ENCODE measurements at regions not wholly inside any gene's neighbourhood (a gene's known extent, or its start where the extent isn't known, plus 50 kb on each side); places are given as distances from the start of the nearest gene placed in this dataset.
A peak's percentile ranks its signal among the peaks of the same experiment; 100 is the strongest.

- DNase-seq = no peak
Measured at GRCh38 chr20:40536808-40537207, 152.2 kb downstream of the MAFB start.

DNA sequence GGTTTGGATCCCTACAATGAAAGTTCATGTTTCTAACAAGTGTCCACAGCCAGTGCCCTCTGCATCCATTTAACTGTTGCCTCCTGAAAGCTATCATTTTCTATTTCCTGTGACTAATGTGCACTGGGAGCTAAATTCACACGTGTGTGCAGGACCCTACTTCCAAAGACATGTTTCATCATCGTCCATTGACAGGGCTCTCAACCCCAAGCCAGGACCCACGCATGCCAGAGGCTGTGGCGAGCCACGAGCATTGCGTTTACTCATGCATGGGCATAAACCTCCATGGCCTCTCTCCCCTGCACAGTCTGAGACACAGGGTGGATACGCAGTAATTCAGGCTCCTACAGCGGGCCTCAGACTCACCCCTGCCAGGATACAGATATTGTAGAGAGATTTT lies 153.2 kb downstream of the MAFB start:
- DNase-seq = no peak

DNA sequence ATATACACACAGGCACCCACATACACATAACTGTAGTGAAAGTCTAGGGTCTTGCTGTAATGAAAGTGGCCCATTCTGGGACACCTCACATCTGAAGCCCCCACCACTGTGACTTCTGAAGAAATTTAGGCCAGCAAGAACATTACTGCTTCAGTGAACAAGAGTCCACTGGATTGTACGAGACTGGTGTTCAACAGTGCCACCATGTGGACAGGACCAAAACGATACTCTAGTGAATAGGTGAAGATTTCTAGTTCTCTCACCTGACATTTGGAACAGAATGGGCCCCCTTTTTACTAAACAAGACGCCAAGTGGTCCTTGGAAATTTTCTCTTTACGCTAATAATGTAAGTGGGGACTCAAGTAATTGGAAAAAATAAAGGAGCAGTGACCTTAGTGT lies 156.9 kb downstream of the MAFB start:
- no peak for DNase-seq

GRCh38 chr20:40525351-40525750 lies 163.7 kb downstream of the MAFB start:
- no peak for DNase-seq

DNA sequence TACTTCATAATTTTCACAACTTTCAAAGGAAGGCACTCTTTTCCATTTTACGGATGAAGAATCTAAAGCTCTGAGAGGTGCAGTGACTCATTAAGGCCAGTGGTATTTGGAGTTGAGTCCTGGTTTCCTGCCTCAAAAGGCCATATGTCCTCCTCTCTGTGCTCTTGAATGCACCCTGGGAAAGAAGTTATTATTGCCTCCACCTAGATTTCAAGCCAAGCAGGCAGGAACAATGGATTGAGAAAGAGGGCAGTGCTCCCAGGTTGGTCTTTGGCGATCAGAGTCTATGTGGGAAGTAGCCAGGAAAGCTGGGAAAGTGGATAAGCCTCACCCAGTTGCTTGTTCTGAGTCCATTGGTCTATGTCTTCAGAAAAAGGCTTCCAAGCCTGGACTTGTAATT lies 165.0 kb downstream of the MAFB start:
- no peak for DNase-seq

DNA sequence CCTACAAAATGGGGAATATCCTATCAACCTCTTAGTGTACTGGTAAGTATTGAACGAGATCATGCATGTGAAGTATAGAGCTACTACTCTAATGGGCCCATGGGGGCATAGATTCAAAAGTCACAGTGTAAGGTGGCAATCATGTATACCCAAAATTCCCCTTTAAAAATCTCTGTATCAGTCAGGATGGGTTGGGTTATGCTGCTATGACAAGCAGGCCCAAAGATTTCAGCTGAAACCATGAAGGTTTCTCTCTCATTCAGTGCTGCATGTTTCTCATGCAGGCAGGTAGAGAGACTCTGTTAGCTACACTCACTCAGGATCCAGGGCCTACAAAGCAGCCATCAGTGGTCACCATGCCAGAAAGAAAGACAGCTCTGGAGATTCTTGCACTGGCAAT lies 166.6 kb downstream of the MAFB start:
- no peak for DNase-seq

DNA sequence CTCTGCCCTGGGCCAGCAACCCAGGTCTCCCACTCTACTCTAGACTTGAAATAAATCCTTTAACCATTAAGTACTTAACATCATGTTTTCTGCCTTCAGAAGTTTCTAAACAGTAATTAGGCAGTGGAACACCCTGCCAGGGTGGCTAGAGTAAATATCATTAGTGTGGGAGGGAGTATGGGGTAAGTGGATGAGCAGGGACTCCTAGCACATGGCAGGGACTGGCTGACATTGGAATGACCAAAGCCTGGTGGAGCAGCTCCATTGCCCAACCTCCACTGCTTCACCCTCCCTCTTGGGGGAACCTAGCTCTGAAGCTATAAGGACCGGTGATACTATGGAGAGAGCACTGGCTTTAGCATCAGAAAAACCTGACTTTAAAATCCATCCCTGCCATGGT lies 167.1 kb downstream of the MAFB start:
- no peak for DNase-seq

DNA sequence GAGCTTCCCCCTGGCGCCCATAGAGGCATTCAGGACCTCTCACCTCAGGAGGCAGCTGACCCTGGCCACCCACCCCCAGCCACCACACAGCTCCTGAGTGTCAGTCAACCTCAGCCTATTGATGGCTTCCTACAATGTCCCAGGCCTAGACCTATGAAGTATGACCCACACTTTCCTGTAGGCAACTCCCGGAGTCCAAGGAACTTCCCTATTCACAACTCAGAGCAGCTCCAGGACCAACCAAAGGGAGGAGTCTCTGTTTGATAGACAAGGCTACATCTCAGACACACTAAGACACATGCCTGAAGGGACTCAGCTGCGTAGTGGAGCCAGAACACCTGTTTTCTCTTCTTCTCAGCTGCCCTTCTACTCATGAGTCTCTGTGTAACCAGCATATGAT lies 169.1 kb downstream of the MAFB start:
- no peak for DNase-seq

DNA sequence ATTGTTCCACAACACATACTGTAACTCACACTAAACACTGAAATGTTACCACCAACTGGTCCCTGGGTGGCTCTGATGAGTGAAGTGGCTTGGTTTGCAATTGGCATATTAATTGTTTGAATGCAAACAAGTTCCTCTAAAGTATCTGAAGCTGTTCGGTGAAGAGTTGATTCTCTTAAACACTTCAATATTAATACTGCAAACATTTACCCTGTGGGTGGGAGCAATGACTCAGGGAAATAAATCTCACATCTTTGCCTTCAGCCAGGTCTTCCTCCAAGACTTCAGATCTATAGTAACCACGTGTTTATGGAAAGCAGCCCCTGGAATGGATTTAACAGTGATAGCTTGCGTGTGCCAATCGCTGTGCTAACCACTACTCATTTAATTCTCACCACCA lies 176.0 kb downstream of the MAFB start:
- DNase-seq = no peak

- no peak for DNase-seq
Measured at GRCh38 chr20:40512591-40512990, 176.4 kb downstream of the MAFB start.

DNA sequence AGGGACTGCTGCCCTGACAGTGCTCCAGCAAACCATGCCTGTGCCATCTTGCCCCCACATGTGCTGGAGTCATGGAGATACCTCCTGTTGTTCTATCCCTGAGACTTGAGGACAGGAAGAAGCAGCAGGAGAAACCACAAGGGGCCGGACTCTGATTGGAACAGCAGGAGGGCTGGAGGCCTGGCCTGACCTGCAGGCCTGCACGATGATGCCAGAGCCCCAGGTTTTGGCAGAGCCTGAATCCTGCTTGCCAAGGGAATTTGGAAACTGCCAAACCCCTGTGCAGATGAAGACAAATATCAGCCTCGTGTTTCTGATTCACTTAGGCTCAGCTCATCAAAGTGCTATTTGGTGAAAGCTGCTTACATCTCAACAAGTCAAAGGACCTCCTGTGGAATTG lies 177.6 kb downstream of the MAFB start:
- DNase-seq = no peak

GRCh38 chr20:40510622-40511021 lies 178.4 kb downstream of the MAFB start:
- no peak for DNase-seq

GRCh38 chr20:40508821-40509220 lies 180.2 kb downstream of the MAFB start:
- DNase-seq = no peak

GRCh38 chr20:40506537-40506939 lies 182.5 kb downstream of the MAFB start:
- peak; percentile 69 for DNase-seq

- no peak for DNase-seq
Measured at GRCh38 chr20:40503119-40503518, 185.9 kb downstream of the MAFB start.

- DNase-seq = no peak
Measured at GRCh38 chr20:40502576-40502975, 186.5 kb downstream of the MAFB start.

GRCh38 chr20:40499391-40499790 lies 189.6 kb downstream of the MAFB start:
- no peak for DNase-seq

DNA sequence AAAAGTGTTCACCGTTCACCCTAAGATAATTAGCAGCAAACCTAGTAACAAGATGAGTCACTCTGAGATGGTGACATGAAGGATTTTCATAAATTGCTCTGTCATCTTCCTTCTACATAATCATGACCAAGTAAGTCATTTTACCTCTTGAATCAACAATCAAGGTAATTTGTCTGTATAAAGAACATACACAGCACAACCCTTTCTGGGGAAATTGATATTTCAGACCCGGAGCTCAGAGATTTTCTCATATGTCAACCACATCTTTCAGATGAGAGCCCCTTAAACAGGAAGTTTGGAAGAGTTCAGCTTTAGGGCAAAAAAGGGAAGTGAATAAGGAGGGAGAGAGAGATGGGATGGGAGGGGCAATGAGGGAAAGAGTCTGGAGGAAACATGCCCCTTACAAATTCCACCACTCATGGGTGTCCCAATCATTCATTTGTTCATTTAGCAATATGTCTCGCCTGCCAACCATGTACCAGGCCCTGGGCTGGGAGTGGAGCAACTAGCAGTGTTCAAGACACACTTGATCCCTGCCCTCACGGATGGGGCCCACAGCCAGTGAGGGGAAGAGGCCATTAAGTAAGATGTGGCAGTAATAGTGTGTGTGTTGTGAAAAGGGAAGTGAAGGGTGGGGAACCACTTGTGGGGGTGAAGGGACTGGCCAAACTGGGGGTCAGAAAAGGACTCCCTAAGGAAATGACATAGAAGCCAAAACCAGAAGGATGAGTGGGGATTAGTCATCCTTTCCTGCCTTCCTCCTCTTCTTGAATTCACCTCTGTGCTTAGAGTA lies 190.9 kb downstream of the MAFB start:
- DNase-seq = no peak

- no peak for DNase-seq
Measured at GRCh38 chr20:40495956-40496355, 193.1 kb downstream of the MAFB start.

DNA sequence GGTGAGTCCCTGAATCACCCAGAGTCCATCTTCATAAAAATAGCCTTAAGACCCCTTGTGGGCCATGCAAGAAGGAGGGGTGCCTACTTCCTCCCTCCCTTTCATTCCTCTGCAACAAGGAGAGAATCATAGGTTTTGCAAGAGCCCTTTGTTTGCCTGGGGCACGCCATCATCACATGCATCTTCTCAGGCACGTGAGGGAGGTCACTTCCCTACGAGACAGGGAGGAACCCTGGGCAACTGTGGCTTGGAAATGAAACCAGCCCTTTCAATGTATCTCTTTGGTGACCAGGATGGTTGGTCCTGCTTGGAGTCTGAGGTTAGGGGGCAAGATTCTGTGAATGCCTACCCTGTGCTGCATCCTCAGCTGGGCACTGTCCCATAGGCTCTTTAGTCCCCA lies 194.8 kb downstream of the MAFB start:
- DNase-seq = no peak

DNA sequence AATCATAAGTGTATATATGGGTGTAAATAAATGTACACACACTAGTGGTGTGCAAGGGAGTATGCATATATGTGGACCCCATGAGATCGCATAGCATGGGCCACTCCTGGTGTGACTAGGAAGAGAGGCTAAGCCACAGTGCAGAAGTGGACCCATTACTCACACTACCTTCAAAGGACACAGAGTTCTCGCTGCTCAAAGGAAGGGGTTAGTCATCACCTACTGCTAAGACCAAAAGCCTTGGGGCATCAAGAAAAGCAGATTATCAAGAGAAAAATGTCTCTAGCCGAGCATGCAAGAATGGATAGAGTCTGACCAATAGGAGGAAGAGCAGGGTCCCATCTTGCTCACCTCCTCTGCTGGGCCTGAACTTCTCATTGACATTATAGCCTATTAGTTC lies 195.5 kb downstream of the MAFB start:
- no peak for DNase-seq

DNA sequence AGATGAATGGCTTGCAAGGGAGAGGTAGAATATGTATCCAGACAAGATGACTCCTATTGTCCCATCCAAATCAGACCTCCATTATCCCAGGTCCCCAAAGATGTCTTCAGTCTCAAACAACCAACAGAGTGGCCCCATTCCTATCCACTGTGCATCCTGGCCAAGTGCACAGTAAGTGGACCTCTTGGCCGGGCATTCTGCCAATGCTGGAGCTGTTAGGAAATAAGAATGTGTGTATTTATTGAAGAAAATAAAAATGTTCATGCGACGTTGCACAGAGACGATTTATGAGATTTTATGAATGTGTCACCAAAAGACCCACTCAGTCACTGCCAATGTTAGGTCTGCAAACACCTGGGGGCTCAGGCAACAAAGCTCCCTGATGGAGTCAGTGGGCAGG lies 196.0 kb downstream of the MAFB start:
- no peak for DNase-seq

DNA sequence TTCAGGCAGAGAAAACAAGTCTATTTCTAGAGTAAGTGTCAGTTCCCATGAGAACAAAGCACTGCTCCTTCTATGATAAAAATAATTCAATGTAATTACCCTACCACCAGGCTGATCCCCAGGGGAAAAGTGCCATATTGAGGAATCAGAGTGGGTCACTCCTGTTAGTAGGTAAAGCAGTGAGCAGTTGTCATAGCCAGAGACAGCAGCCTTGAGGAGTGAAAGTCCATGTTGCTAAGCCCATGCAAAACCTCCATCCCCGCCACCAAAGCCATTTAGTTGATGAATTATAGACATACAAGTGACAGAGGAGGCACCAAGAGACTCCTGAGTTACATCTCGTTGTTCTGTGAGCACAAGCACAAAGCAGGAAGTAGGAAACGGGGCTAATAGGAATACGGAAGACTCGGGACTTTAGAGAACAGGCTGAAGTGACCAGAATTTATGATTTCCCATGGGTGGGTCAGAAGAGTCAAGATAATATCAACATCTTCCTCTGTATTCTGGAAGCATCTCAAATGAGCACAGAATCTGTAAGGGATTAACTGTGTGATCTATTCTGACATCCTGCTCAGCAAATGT lies 197.9 kb downstream of the MAFB start:
- no peak for DNase-seq

- DNase-seq = no peak
Measured at GRCh38 chr20:40489886-40490285, 199.2 kb downstream of the MAFB start.

GRCh38 chr20:40488401-40488800 lies 200.6 kb downstream of the MAFB start:
- no peak for DNase-seq

Measured in right forelimb (tissue), 1 donor.